ENCODE measurements at regions not wholly inside any gene's neighbourhood (a gene's known extent, or its start where the extent isn't known, plus 50 kb on each side); places are given as distances from the start of the nearest gene placed in this dataset.

GRCh38 chr5:71954329-71954728 is 152.9 kb upstream of the MAP1B start:
- DNase-seq: no peak

- no peak for DNase-seq
Observed at GRCh38 chr5:71955723-71956122, 151.6 kb upstream of the MAP1B start.

- DNase-seq: no peak
Observed at GRCh38 chr5:71957292-71957898, 149.9 kb upstream of the MAP1B start.

GRCh38 chr5:71960195-71960594 is 147.1 kb upstream of the MAP1B start:
- DNase-seq: no peak

- no peak for DNase-seq
Observed at GRCh38 chr5:71961786-71962185, 145.5 kb upstream of the MAP1B start.

- DNase-seq: no peak
Observed at GRCh38 chr5:71969460-71969859, 137.8 kb upstream of the MAP1B start.

DNA sequence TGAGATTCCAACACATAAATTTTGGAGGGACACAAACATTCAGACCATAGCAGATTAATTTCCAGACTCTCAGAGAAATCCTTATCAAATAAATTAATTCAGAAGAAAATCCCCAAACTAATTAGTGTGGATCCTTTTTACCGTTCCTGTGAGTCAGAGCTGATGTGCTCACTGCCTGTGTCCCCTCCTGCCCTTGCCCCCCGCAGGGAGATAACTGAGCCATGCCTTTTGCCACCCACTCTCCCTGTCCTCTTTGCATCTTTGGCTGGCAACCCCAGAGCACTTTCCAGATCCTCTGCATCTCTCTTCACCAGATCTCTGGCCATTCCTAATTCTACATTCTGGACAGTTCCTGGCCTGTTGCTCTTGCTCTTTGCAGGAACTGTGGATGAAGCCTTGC is 135.4 kb upstream of the MAP1B start:
- DNase-seq: no peak

GRCh38 chr5:71972777-71973473 is 134.3 kb upstream of the MAP1B start:
- DNase-seq: no peak

DNA sequence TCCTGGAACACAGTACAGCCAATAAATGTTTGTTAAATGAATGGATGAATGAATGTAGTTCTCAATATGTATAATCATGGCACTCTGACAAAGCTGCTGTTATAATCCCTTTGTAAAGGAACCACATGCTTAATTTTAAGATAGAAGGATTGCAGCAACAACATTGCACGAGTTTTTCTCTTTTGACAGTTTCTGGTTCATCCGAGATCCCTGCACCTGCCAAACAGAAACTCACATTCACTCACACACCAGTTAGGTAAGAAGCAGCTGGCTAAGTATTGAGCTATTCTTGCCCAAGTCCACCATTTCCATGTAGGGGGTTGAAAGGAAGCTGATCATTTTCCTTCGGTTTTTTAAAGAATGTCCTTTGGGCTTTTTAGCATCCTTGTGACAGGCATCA is 133.7 kb upstream of the MAP1B start:
- DNase-seq: no peak

DNA sequence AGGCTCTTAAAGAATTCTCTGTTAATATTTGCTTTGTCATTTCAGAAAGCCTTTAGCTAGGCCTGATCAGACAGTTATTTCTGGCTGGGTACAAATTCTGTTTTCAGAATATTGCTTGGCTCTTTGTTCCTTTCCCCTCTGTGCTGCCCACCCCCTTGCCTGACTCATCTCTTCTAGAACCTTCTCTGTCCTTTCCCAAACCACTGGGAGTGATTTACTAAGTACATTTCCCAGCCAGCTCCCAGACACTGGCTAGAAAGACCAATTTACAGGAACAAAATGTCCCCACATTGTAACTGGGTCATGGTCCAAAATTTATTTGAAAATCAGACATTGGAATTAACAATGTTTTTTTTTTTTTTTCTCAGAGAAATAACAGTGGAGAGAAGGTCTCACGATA is 133.1 kb upstream of the MAP1B start:
- no peak for DNase-seq

DNA sequence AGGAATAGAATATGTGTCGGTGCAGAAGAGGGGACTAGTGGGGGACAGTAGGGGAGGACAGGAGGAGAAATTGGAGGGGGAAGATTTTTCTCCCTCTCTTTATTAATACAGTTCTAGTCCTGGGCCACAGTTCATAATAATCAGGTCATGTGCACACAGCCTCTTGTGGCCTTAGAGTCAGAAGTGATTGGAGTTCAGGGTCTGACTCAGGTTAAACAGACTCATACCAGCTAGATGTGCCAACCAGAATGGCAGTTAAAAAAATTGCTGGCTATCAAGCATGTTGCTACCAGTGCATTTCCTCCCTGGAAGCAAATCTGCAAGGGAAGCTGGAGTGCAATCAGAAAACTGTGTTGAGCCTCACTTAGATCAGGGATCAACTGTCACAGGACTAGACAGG is 132.7 kb upstream of the MAP1B start:
- no peak for DNase-seq

- no peak for DNase-seq
Observed at GRCh38 chr5:71976449-71976848, 130.8 kb upstream of the MAP1B start.

DNA sequence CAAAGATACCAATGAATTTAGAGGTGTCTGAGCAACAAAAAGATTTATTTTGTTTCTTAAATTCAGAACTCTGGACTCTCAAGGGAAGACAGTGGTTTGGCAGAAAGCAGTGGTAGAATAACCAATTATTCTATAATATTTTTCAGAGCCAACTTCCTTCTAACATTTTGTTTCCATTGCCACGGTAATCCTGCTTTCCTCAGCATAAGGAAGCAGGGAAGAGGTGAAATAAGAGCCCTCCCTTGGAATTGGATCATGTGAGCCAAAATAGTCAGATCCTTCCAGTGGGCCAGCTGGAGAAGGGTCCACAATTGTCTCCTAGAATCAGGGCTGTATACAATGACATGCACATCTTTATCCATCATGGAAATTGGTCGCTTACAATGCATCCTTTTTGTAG is 130.0 kb upstream of the MAP1B start:
- no peak for DNase-seq

- DNase-seq: no peak
Observed at GRCh38 chr5:71978216-71978615, 129.1 kb upstream of the MAP1B start.

GRCh38 chr5:71982717-71983395 is 124.4 kb upstream of the MAP1B start:
- no peak for DNase-seq

DNA sequence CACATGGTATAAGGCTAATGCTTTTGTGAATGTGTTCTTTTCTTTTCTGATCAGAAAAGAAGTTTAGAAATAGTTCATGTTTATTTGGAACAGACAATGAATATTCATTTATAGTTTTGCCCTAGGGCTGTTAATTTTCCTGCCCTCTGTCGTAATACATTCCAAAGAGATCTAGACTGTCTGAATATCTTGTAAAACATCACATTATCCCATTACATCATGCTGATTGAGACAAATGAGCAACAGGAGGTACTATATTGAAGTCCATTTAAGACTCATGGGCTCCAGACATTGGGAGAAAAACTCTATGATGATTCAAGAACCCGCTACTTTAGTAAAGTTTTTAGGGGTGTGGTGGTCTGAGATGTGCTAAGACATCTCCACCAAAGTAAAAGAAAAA is 121.2 kb upstream of the MAP1B start:
- DNase-seq: no peak

- no peak for DNase-seq
Observed at GRCh38 chr5:71988808-71989207, 118.5 kb upstream of the MAP1B start.

GRCh38 chr5:71993600-71993999 is 113.7 kb upstream of the MAP1B start:
- DNase-seq: no peak

GRCh38 chr5:71996789-71997188 is 110.5 kb upstream of the MAP1B start:
- DNase-seq: no peak

DNA sequence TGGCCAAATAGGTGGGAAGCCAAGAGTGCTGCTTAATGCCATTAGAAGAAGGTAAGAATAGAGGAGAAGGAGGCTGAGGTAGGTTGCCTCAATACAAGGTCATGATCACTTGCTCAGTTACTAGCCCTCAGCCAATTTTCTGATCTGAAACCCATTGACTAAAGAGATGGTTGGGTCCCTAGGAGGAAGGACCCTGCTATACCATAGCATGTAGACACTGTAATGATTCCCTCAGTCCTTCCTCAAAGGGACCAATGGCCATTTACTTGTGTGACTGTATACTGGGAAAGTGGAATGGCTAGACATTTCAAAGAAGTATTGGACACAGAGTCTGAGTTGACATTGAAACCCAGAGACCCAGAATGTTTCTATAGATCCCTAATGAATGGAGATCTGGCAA is 108.5 kb upstream of the MAP1B start:
- no peak for DNase-seq

GRCh38 chr5:72000707-72001106 is 106.6 kb upstream of the MAP1B start:
- DNase-seq: no peak

DNA sequence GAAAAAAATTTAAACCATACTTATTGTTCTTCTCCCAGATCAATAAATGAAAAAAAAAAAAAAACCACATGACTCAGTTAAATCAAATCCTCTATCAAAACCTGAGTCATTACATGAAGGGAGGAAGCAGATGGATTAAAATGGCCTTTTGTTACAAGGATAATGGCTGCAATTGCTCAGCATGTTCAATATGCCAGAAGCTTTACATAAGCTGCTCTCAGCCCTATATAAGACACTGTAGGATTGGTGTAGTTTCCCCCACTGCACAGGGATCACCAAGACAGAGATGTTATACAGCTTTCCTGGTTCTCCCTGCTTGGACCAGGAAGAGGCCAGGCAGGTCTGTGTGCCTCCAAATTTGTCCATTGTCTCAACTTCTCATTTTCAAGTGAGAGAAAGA is 101.6 kb upstream of the MAP1B start:
- no peak for DNase-seq

DNA sequence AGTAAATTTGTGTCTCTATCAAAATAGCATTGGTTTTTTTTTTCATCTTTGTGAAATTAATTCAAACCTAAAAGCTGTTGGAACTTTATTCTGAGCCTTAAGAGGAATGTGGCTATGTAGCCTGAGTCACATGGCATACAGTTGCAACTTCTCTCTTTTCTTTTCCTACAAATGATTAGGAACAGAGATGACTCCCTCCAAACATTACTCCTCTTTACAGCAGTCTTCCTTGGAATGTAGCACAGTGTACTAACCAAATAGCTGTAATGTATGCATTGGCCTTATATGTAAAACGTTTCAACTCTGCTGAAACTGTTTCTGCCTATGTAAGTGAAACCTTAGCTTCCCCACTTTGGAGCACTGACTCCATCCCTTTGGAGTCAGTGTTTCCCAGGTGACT is 100.9 kb upstream of the MAP1B start:
- DNase-seq: no peak

- no peak for DNase-seq
Observed at GRCh38 chr5:72007336-72008111, 99.8 kb upstream of the MAP1B start.

Measured in CD4-positive, alpha-beta T cell treated with Interferon gamma for 1 hour (primary cell).